ENCODE measurements at regions not wholly inside any gene's neighbourhood (a gene's known extent, or its start where the extent isn't known, plus 50 kb on each side); places are given as distances from the start of the nearest gene placed in this dataset.

- intact Hi-C loops (cut with DNase I): no loop called here
- TF ChIP-seq POLR2A (IDR thresholded peaks at IDR 0.05) (no peak), CTCF (IDR thresholded peaks at IDR 0.05) (no peak)
- peaks cover 0 to 6% (median 0%) of the 10 kb centered on the region in 12 donors for H3K9me3 ChIP-seq
- H3K4me3 ChIP-seq: no peak overlapping the region
- no peaks in the 10 kb centered on the region for H3K36me3 ChIP-seq
- peaks cover 0 to 1% (median 0%) of the 10 kb centered on the region in 12 donors for H3K4me1 ChIP-seq
- no peaks in the 10 kb centered on the region for H3K27me3 ChIP-seq
- ATAC-seq (no peak), DNase-seq (no peak)
- no peak overlapping the region for H3K27ac ChIP-seq
- 65 to 81% (median 73%) methylated on average over 3 of the region's 3 CpGs for WGBS, 4 donors
These were observed 165.2 kb downstream of the SLC25A46 start for GRCh38 chr5:110903966-110904365.

GRCh38 chr5:110908848-110909247, 162.7 kb upstream of the TSLP start:
- H3K27me3 ChIP-seq: no peaks in the 10 kb centered on the region
- no peaks in the 10 kb centered on the region for H3K36me3 ChIP-seq
- H3K9me3 ChIP-seq: peaks cover 0 to 6% (median 0%) of the 10 kb centered on the region in 12 donors
- H3K4me1 ChIP-seq: peaks cover 0 to 12% (median 0%) of the 10 kb centered on the region in 12 donors
- DNase-seq (no peak), ATAC-seq (no peak)
- H3K4me3 ChIP-seq: no peak overlapping the region
- no peak overlapping the region for H3K27ac ChIP-seq
- TF ChIP-seq CTCF (IDR thresholded peaks at IDR 0.05) (no peak), POLR2A (IDR thresholded peaks at IDR 0.05) (no peak)
- intact Hi-C loops (cut with DNase I): no loop called here

DNA sequence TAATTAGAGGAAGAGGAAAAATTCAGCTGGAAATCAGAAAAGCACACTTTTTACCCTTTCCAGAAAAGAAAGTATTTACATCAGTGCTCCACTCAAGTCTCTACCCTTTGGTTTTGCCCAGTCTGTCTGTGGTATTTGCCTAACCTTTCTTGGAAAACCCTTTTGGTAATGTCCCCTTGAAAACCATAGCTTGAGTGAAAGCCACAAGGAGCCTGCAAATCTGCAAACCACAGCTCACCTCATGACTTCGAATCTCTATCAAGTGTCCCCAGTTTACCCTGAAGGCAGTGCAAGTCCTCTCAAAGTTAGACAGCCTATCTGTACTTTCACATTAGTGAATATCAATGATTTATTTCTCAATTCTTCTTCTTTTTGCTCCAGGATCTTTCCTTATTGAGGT, 162.1 kb upstream of the TSLP start:
- intact Hi-C loops (cut with DNase I): no loop called here
- 29 to 64% (median 53%) methylated on average over 1 of the region's 1 CpG for WGBS, 4 donors
- Histone ChIP-seq H3K27me3 (no peaks in the 10 kb centered on the region), H3K4me3 (no peak overlapping the region), H3K27ac (no peak overlapping the region), H3K9me3 (peaks cover 0 to 6% (median 0%) of the 10 kb centered on the region in 12 donors), H3K36me3 (no peaks in the 10 kb centered on the region), H3K4me1 (peaks cover 0 to 12% (median 0%) of the 10 kb centered on the region in 12 donors)
- TF ChIP-seq CTCF (IDR thresholded peaks at IDR 0.05): no peak
- TF ChIP-seq POLR2A (IDR thresholded peaks at IDR 0.05): no peak
- ATAC-seq: no peak
- DNase-seq: no peak

DNA sequence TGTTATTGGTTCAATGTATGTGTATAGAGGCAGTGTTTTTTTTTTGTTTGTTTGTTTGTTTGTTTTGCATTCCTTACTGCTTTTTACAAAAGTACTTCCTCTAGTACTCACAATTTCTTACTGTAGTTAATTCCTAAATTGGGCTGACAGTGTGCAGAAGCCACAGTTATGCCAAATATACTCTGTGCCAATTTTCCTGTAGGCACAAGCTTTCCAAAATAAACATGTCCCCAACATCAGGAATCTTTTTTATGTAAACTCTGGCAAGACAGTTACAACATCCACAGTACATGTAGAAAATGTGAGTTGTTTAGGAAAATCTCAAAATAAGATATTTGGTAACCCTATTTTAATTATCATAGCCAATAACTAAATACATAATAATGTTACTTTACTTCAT, 161.6 kb upstream of the TSLP start:
- H3K9me3 ChIP-seq: peaks cover 0 to 6% (median 0%) of the 10 kb centered on the region in 12 donors
- TF ChIP-seq POLR2A (IDR thresholded peaks at IDR 0.05) (no peak), CTCF (IDR thresholded peaks at IDR 0.05) (no peak)
- no peaks in the 10 kb centered on the region for H3K27me3 ChIP-seq
- ATAC-seq (peak in 2 of 4 donors; percentile 42 to 50), DNase-seq (no peak)
- peaks cover 0 to 12% (median 0%) of the 10 kb centered on the region in 12 donors for H3K4me1 ChIP-seq
- H3K4me3 ChIP-seq: no peak overlapping the region
- H3K36me3 ChIP-seq: no peaks in the 10 kb centered on the region
- intact Hi-C loops (cut with DNase I): no loop called here
- no peak overlapping the region for H3K27ac ChIP-seq
